GM12874 (cell line): ENCODE measurements at regions not wholly inside any gene's neighbourhood (a gene's known extent, or its start where the extent isn't known, plus 50 kb on each side); places are given as distances from the start of the nearest gene placed in this dataset.

Source experiments
- CTCF ChIP-seq: IDR thresholded peaks from 2 replicates; pipeline ENCODE4 v1.5.1; 2011; ENCODE audit warnings: low read depth, mild to moderate bottlenecking, control low read depth, low read length, moderate library complexity; ENCODE audit not compliant: insufficient read depth

- TF ChIP-seq CTCF, result no peak
Observed at GRCh38 chr13:109301276-109301675, 485.1 kb downstream of the IRS2 start.

GRCh38 chr13:109297628-109298027 lies 488.8 kb downstream of the IRS2 start:
- TF ChIP-seq CTCF, result no peak

- no peak for TF ChIP-seq CTCF
Observed at GRCh38 chr13:109293166-109293565, 493.2 kb downstream of the IRS2 start.

GRCh38 chr13:109288151-109288709 lies 498.2 kb downstream of the IRS2 start:
- no peak for TF ChIP-seq CTCF

GRCh38 chr13:109287553-109287952 lies 498.8 kb downstream of the IRS2 start:
- no peak for TF ChIP-seq CTCF

- no peak for TF ChIP-seq CTCF
Observed at GRCh38 chr13:109285586-109285985, 500.8 kb downstream of the IRS2 start.

- no peak for TF ChIP-seq CTCF
Observed at GRCh38 chr13:109281903-109282635, 504.3 kb downstream of the IRS2 start.
